ENCODE measurements at regions not wholly inside any gene's neighbourhood (a gene's known extent, or its start where the extent isn't known, plus 50 kb on each side); places are given as distances from the start of the nearest gene placed in this dataset.
"Not testable (repeated sequence)": the region's sequence is repeated elsewhere in the genome, so short reads cannot be mapped to it uniquely, and the experiment has no call there.

DNA sequence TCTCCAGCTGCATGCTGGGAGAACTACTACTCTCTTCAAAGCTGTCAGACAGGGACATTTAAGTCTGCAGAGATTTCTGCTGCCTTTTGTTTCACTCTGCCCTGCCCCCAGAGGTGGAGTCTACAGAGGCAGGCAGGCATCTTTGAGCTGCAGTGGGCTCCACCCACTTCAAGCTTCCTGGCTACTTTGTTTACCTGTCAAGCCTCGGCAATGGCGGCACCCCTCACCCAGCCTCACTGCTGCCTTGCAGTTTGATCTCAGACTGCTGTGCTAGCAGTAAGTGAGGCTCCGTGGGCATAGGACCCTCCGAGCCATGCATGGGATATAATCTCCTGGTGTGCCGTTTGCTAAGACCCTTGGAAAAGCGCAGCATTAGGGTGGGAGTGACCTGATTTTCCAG is 61.7 kb downstream of the DMRTA1 start:
- not testable (repeated sequence) for H3K4me3 ChIP-seq (ENCODE audit: low read length); H3K27ac ChIP-seq (ENCODE audit: low read length); H3K4me1 ChIP-seq (ENCODE audit: control insufficient read depth, insufficient read depth, low read length); H3K27me3 ChIP-seq (ENCODE audit: control insufficient read depth, insufficient read depth, low read length); H3K9me3 ChIP-seq (ENCODE audit: control insufficient read depth, low read depth, low read length); H3K36me3 ChIP-seq (ENCODE audit: control insufficient read depth, insufficient read depth, low read length); DNase-seq
- no CpG with 5 or more reads among the region's 6 CpGs for WGBS (ENCODE audit: insufficient coverage, low lambda C conversion rate)

DNA sequence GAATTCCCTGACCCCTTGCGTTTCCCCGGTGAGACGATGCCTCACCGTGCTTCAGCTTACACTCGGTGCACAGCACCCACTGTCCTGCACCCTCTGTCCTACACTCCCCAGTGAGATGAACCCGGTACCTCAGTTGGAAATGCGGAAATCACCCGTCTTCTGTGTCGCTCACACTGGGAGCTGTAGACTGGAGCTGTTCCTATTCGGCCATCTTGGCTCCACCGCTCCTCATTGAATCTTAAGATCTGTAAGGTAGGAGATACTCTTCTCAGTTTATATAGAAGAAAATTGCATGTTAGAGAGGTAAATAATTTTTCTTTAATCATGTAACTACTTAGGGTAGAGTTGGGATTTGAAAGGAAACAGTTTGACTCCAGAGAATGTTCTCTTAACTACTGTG is 62.2 kb downstream of the DMRTA1 start:
- Histone ChIP-seq H3K27me3 (ENCODE audit: control insufficient read depth, insufficient read depth, low read length) (no peaks in the 10 kb centered on the region), H3K4me3 (ENCODE audit: low read length) (no peak overlapping the region), H3K36me3 (ENCODE audit: control insufficient read depth, insufficient read depth, low read length) (no peaks in the 10 kb centered on the region), H3K9me3 (ENCODE audit: control insufficient read depth, low read depth, low read length) (no peaks in the 10 kb centered on the region), H3K4me1 (ENCODE audit: control insufficient read depth, insufficient read depth, low read length) (no peaks in the 10 kb centered on the region), H3K27ac (ENCODE audit: low read length) (no peak overlapping the region)
- no CpG with 5 or more reads among the region's 11 CpGs for WGBS (ENCODE audit: insufficient coverage, low lambda C conversion rate)
- DNase-seq = no peak

DNA sequence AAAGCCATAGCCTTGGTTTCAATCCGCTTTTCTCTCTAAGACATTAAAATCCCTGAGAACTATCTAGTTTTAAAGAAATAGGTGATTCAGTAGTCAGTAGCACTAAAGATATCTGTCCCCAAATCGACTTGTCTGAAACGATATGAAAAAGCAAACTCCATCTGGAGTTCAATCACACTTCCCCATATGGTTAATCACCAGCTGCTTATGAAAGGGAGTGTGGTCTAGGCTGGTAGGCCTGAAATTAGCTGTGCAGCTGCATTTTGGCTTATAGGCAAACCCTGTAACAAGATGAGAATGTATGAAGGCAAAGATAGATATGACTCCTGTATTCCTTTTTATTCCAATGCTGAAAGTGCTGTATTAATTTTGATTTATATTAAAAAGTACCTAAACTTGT is 65.9 kb downstream of the DMRTA1 start:
- Histone ChIP-seq H3K9me3 (ENCODE audit: control insufficient read depth, low read depth, low read length) (no peaks in the 10 kb centered on the region), H3K4me1 (ENCODE audit: control insufficient read depth, insufficient read depth, low read length) (no peaks in the 10 kb centered on the region), H3K27ac (ENCODE audit: low read length) (no peak overlapping the region), H3K4me3 (ENCODE audit: low read length) (no peak overlapping the region), H3K27me3 (ENCODE audit: control insufficient read depth, insufficient read depth, low read length) (no peaks in the 10 kb centered on the region), H3K36me3 (ENCODE audit: control insufficient read depth, insufficient read depth, low read length) (no peaks in the 10 kb centered on the region)
- no peak for DNase-seq
- WGBS (ENCODE audit: insufficient coverage, low lambda C conversion rate) = no CpG with 5 or more reads among the region's 3 CpGs

DNA sequence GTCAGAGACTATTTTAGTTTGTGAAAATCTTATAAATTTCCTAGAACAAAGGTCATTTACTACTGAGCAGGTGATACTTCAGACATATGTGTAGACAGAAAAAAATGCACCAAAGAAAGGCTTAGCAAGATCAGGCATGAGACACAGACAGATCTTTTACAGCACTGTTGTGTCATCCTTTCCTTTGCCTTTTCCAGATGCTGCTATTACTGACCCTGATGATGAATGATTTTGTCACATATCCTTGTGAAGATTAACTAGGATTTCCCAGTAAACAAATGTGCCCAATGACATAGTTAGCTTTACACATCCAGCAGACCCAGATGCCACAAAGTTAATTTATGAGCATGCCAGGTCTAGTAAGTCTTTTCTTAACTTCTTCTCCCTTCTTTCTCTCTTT is 68.2 kb downstream of the DMRTA1 start:
- no peak overlapping the region for H3K4me3 ChIP-seq (ENCODE audit: low read length)
- H3K36me3 ChIP-seq (ENCODE audit: control insufficient read depth, insufficient read depth, low read length) = no peaks in the 10 kb centered on the region
- H3K27ac ChIP-seq (ENCODE audit: low read length) = no peak overlapping the region
- no peaks in the 10 kb centered on the region for H3K9me3 ChIP-seq (ENCODE audit: control insufficient read depth, low read depth, low read length)
- no peaks in the 10 kb centered on the region for H3K4me1 ChIP-seq (ENCODE audit: control insufficient read depth, insufficient read depth, low read length)
- DNase-seq = no peak
- H3K27me3 ChIP-seq (ENCODE audit: control insufficient read depth, insufficient read depth, low read length) = no peaks in the 10 kb centered on the region

DNA sequence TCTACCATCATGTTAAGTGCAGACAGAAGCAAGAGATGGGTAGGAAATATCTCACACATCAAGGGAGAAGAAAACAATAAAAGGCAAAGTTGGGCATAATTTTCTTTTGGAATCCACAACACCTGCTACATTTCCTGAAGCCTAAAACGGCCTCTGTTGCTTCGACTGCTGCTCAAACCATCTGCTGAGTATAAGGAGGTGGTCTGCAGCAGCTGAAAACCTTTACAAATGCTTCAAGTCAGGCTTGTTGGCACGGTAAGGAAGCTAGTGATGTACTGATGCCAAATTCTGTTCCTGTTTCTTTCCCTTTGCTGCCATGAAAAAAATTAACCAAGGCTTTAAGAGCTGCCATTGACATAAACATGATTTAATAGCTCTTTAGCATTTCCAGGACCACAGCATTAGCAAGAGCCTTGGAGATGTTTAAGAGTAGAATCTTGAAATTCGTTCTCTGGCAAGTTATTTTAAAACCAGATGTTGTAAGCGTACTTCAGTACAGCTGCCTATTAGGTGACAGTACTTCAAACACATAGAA is 75.6 kb downstream of the DMRTA1 start:
- Histone ChIP-seq H3K27me3 (ENCODE audit: control insufficient read depth, insufficient read depth, low read length) (no peaks in the 10 kb centered on the region), H3K4me3 (ENCODE audit: low read length) (no peak overlapping the region), H3K36me3 (ENCODE audit: control insufficient read depth, insufficient read depth, low read length) (no peaks in the 10 kb centered on the region), H3K9me3 (ENCODE audit: control insufficient read depth, low read depth, low read length) (no peaks in the 10 kb centered on the region), H3K4me1 (ENCODE audit: control insufficient read depth, insufficient read depth, low read length) (no peaks in the 10 kb centered on the region), H3K27ac (ENCODE audit: low read length) (no peak overlapping the region)
- no CpG with 5 or more reads among the region's 5 CpGs for WGBS (ENCODE audit: insufficient coverage, low lambda C conversion rate)
- no peak for DNase-seq

DNA sequence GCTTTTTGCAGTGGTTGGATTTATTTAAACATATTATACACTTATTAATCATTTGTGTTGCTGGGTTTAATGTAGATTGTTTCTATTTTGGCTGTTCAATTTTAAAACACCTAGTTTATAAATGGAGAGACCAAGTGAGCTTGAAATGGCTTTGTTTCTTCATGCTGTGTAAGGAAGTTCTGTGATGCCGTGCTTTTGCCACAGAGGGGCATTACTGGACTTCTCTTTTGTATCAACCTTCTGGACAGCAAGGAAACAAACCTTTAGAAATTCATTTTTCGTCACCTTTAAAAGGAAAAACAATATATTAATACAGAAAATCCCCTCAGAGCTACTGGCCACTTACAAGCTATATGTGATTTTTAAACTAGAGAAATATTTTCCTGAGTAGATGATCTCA is 81.9 kb downstream of the DMRTA1 start:
- no peak for DNase-seq
- Histone ChIP-seq H3K27me3 (ENCODE audit: control insufficient read depth, insufficient read depth, low read length) (no peaks in the 10 kb centered on the region), H3K4me3 (ENCODE audit: low read length) (no peak overlapping the region), H3K27ac (ENCODE audit: low read length) (no peak overlapping the region), H3K9me3 (ENCODE audit: control insufficient read depth, low read depth, low read length) (peaks cover 2% of the 10 kb centered on the region), H3K36me3 (ENCODE audit: control insufficient read depth, insufficient read depth, low read length) (no peaks in the 10 kb centered on the region), H3K4me1 (ENCODE audit: control insufficient read depth, insufficient read depth, low read length) (no peaks in the 10 kb centered on the region)
- WGBS (ENCODE audit: insufficient coverage, low lambda C conversion rate) = 40% methylated on average over 1 of the region's 2 CpGs

DNA sequence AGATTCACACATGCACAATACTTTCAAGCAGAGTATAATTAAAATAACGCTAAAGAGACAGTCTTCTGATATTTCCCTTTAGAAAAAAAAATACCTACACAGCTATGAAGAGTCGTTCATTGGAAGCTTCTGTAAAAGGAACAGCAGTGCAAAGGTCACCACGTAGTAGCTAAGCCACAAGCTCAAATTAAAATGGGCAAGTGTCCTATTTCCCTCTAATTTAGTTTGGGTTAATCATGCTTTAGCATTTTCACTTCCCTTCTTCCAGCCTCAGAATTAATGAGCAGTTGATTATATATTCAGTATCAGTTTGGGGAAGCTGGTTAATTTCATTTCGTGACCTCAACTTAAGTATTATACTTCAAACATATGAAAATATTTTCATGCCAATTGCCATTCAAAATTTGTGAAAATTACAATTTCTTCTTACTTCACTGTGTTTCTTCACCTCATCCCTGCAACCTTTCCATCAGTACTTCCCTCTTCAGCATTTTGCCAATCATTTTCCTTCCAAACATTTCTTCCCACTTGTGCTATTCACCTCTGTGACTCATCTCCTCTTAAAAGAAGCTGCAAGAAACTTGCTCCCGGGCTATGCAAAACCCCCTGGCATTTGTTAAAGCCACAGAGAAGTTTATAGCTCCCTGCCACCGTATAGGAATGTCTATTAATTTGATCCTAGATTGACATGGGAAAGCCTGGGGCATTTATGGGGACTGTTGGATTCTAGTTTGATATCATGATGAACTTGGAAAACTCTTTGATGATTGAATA is 83.0 kb downstream of the DMRTA1 start:
- WGBS (ENCODE audit: insufficient coverage, low lambda C conversion rate) = 63% methylated on average over 3 of the region's 6 CpGs

DNA sequence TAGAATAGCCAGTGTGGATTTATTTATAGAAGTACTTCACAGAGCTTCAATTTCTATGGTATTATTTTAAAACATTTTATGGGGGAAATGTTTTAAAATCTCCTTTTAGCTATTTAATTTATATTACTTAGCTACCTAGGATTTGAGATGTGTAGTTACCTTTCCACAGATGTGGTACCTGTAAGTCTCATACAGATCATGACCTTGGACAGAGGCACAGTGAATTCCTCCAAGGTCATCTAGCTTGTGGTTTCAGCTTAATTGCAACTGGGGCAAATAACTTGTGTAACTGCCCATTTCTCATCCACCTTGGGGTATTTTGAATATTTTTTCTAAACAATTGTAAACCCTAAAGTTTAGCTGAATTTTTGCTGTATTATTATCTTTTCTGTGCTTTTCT is 89.2 kb downstream of the DMRTA1 start:
- no peak overlapping the region for H3K27ac ChIP-seq (ENCODE audit: low read length)
- no peak overlapping the region for H3K4me3 ChIP-seq (ENCODE audit: low read length)
- DNase-seq = no peak
- H3K27me3 ChIP-seq (ENCODE audit: control insufficient read depth, insufficient read depth, low read length) = no peaks in the 10 kb centered on the region
- H3K9me3 ChIP-seq (ENCODE audit: control insufficient read depth, low read depth, low read length) = no peaks in the 10 kb centered on the region
- no peaks in the 10 kb centered on the region for H3K36me3 ChIP-seq (ENCODE audit: control insufficient read depth, insufficient read depth, low read length)
- no peaks in the 10 kb centered on the region for H3K4me1 ChIP-seq (ENCODE audit: control insufficient read depth, insufficient read depth, low read length)

More for the DNA sequence above, 83.0 kb downstream of the DMRTA1 start:
- Histone ChIP-seq H3K9me3 (ENCODE audit: control insufficient read depth, low read depth, low read length) (peaks cover 2% of the 10 kb centered on the region), H3K27ac (ENCODE audit: low read length) (no peak overlapping the region), H3K36me3 (ENCODE audit: control insufficient read depth, insufficient read depth, low read length) (no peaks in the 10 kb centered on the region), H3K27me3 (ENCODE audit: control insufficient read depth, insufficient read depth, low read length) (no peaks in the 10 kb centered on the region), H3K4me3 (ENCODE audit: low read length) (no peak overlapping the region), H3K4me1 (ENCODE audit: control insufficient read depth, insufficient read depth, low read length) (no peaks in the 10 kb centered on the region)
- no peak for DNase-seq

DNA sequence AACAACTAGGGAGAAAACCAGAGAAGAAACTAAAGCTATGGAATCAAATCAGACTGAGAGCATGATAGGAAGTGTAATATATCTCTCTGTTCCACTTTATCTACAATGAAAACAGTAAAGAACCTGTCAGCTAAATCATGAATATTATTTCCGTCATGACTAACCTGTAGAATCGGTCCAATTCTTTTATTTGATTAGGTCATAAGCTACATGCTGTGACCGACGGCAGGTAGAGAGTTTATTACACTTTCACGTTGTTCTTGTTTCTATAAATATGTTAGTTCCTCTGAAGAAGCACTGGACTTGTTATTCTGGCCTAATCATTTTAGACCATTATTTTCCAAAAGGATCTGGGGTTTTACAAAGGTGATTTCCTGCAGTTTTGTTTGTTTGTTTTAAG is 91.1 kb downstream of the DMRTA1 start:
- H3K36me3 ChIP-seq (ENCODE audit: control insufficient read depth, insufficient read depth, low read length) = no peaks in the 10 kb centered on the region
- H3K4me3 ChIP-seq (ENCODE audit: low read length) = no peak overlapping the region
- no peaks in the 10 kb centered on the region for H3K27me3 ChIP-seq (ENCODE audit: control insufficient read depth, insufficient read depth, low read length)
- no peak for DNase-seq
- H3K4me1 ChIP-seq (ENCODE audit: control insufficient read depth, insufficient read depth, low read length) = no peaks in the 10 kb centered on the region
- H3K9me3 ChIP-seq (ENCODE audit: control insufficient read depth, low read depth, low read length) = no peaks in the 10 kb centered on the region
- 100% methylated on average over 1 of the region's 5 CpGs for WGBS (ENCODE audit: insufficient coverage, low lambda C conversion rate)
- H3K27ac ChIP-seq (ENCODE audit: low read length) = no peak overlapping the region

DNA sequence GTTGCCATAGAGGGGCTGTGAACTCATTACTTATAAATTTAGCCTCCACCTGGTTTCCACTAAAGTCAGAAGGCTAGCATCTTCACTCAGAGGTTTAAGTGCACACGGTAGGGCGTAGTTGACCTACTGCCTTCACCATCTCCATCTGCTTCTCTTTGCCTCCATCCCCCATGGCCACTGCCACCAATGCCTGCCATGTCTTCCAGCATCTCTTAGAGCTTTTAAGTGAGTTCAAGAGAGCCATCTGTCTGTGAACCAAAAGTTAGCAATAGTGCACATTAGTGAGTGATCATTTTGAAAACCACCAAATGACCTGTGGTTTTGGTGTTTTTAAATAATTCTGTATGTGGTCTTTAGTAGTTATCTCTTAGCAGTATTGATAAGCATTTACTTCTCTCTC is 102.0 kb downstream of the DMRTA1 start:
- DNase-seq = no peak
- Histone ChIP-seq H3K4me3 (ENCODE audit: low read length) (no peak overlapping the region), H3K27ac (ENCODE audit: low read length) (no peak overlapping the region), H3K9me3 (ENCODE audit: control insufficient read depth, low read depth, low read length) (no peaks in the 10 kb centered on the region), H3K36me3 (ENCODE audit: control insufficient read depth, insufficient read depth, low read length) (no peaks in the 10 kb centered on the region), H3K27me3 (ENCODE audit: control insufficient read depth, insufficient read depth, low read length) (no peaks in the 10 kb centered on the region), H3K4me1 (ENCODE audit: control insufficient read depth, insufficient read depth, low read length) (no peaks in the 10 kb centered on the region)
- no CpG with 5 or more reads among the region's 2 CpGs for WGBS (ENCODE audit: insufficient coverage, low lambda C conversion rate)

DNA sequence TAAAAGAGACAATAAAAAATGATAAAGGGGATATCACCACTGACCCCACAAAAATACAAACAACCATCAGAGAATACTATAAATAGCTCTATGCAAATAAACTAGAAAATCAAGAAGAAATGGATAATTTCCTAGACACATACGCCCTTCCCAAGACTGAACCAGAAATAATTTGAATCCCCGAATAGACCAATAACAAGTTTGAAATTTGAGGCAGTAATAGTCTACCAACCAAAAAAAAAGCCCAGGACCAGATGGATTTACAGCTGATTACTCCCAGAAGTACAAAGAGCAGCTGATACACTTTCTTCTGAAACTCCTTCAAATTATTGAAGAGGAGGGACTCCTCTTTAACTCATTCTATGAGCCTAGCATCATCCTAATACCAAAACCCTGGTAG is 128.1 kb downstream of the DMRTA1 start:
- no peak for DNase-seq
- WGBS (ENCODE audit: insufficient coverage, low lambda C conversion rate) = 94% methylated on average over 2 of the region's 2 CpGs
- no peaks in the 10 kb centered on the region for H3K4me1 ChIP-seq (ENCODE audit: control insufficient read depth, insufficient read depth, low read length)
- no peaks in the 10 kb centered on the region for H3K9me3 ChIP-seq (ENCODE audit: control insufficient read depth, low read depth, low read length)
- no peaks in the 10 kb centered on the region for H3K27me3 ChIP-seq (ENCODE audit: control insufficient read depth, insufficient read depth, low read length)
- H3K36me3 ChIP-seq (ENCODE audit: control insufficient read depth, insufficient read depth, low read length) = no peaks in the 10 kb centered on the region
- no peak overlapping the region for H3K4me3 ChIP-seq (ENCODE audit: low read length)
- no peak overlapping the region for H3K27ac ChIP-seq (ENCODE audit: low read length)

All from large intestine (tissue), 3 donors.